ENCODE measurements at regions not wholly inside any gene's neighbourhood (a gene's known extent, or its start where the extent isn't known, plus 50 kb on each side); places are given as distances from the start of the nearest gene placed in this dataset.
A peak's percentile ranks its signal among the peaks of the same experiment; 100 is the strongest.
"Not testable (repeated sequence)": the region's sequence is repeated elsewhere in the genome, so short reads cannot be mapped to it uniquely, and the experiment has no call there.

- Histone ChIP-seq H3K4me1 (ENCODE audit: control insufficient read depth in 1 of 2, insufficient read depth in 2 of 2, low read length in 2 of 2) (no peaks in the 10 kb centered on the region), H3K4me3 (ENCODE audit: low read length in 2 of 2) (no peak overlapping the region), H3K36me3 (ENCODE audit: control insufficient read depth in 1 of 2, insufficient read depth in 2 of 2, low read length in 1 of 2) (no peaks in the 10 kb centered on the region), H3K27me3 (ENCODE audit: control insufficient read depth in 1 of 2, insufficient read depth in 2 of 2, low read length in 1 of 2) (no peaks in the 10 kb centered on the region), H3K27ac (ENCODE audit: low read depth in 1 of 2, low read length in 2 of 2) (no peak overlapping the region), H3K9me3 (ENCODE audit: control insufficient read depth, low read length) (no peaks in the 10 kb centered on the region)
- ATAC-seq (ENCODE audit: low FRiP score) (no peak), DNase-seq (no peak)
- 88 to 91% methylated on average over 2 of the region's 2 CpGs for WGBS, 2 donors
- intact Hi-C loops (cut with DNase I) = loop anchor here (2.0 to 10.0 kb wide), 4 partner anchors 457 to 839 kb away; partner anchors contain the start of gene GAS1 (in 2 of the 2)
Measured at GRCh38 chr9:86487838-86488233, 133.6 kb upstream of the TUT7 start.

GRCh38 chr9:86486891-86487837, 133.0 kb upstream of the TUT7 start:
- no peaks in the 10 kb centered on the region for H3K27me3 ChIP-seq (ENCODE audit: control insufficient read depth in 1 of 2, insufficient read depth in 2 of 2, low read length in 1 of 2)
- H3K4me3 ChIP-seq (ENCODE audit: low read length in 2 of 2) = no peak overlapping the region
- no peaks in the 10 kb centered on the region for H3K36me3 ChIP-seq (ENCODE audit: control insufficient read depth in 1 of 2, insufficient read depth in 2 of 2, low read length in 1 of 2)
- ATAC-seq (ENCODE audit: low FRiP score) (peak; percentile 79), DNase-seq (no peak)
- no peaks in the 10 kb centered on the region for H3K9me3 ChIP-seq (ENCODE audit: control insufficient read depth, low read length)
- H3K4me1 ChIP-seq (ENCODE audit: control insufficient read depth in 1 of 2, insufficient read depth in 2 of 2, low read length in 2 of 2) = no peaks in the 10 kb centered on the region
- intact Hi-C loops (cut with DNase I) = loop anchor here (2.0 to 10.0 kb wide), 4 partner anchors 458 to 840 kb away; partner anchors contain the start of gene GAS1 (in 2 of the 2)
- H3K27ac ChIP-seq (ENCODE audit: low read depth in 1 of 2, low read length in 2 of 2) = no peak overlapping the region
- WGBS, 2 donors = 0 to 1% methylated on average over 1 of the region's 1 CpG

- H3K4me3 ChIP-seq (ENCODE audit: low read length in 2 of 2) = no peak overlapping the region
- no peak for ATAC-seq (ENCODE audit: low FRiP score)
- no peaks in the 10 kb centered on the region for H3K36me3 ChIP-seq (ENCODE audit: control insufficient read depth in 1 of 2, insufficient read depth in 2 of 2, low read length in 1 of 2)
- WGBS, 2 donors = 85 to 87% methylated on average over 5 of the region's 5 CpGs
- intact Hi-C loops (cut with DNase I) = loop anchor here (5.0 to 10.0 kb wide), 2 partner anchors 459 to 462 kb away; partner anchors contain the start of gene GAS1 (in 2 of the 2)
- no peaks in the 10 kb centered on the region for H3K4me1 ChIP-seq (ENCODE audit: control insufficient read depth in 1 of 2, insufficient read depth in 2 of 2, low read length in 2 of 2)
- H3K27me3 ChIP-seq (ENCODE audit: control insufficient read depth in 1 of 2, insufficient read depth in 2 of 2, low read length in 1 of 2) = no peaks in the 10 kb centered on the region
- no peaks in the 10 kb centered on the region for H3K9me3 ChIP-seq (ENCODE audit: control insufficient read depth, low read length)
- no peak overlapping the region for H3K27ac ChIP-seq (ENCODE audit: low read depth in 1 of 2, low read length in 2 of 2)
- DNase-seq = no peak
Measured at GRCh38 chr9:86485359-86485758, 131.1 kb upstream of the TUT7 start.

- DNase-seq (no peak), ATAC-seq (ENCODE audit: low FRiP score) (no peak)
- intact Hi-C loops (cut with DNase I) = loop anchor here in 1 of 2 donors (10.0 kb wide), 1 partner anchor 461 kb away; the partner anchor contains the start of gene GAS1
- Histone ChIP-seq H3K9me3 (ENCODE audit: control insufficient read depth, low read length) (no peaks in the 10 kb centered on the region), H3K36me3 (ENCODE audit: control insufficient read depth in 1 of 2, insufficient read depth in 2 of 2, low read length in 1 of 2) (no peaks in the 10 kb centered on the region), H3K4me1 (ENCODE audit: control insufficient read depth in 1 of 2, insufficient read depth in 2 of 2, low read length in 2 of 2) (no peaks in the 10 kb centered on the region), H3K27ac (ENCODE audit: low read depth in 1 of 2, low read length in 2 of 2) (no peak overlapping the region), H3K27me3 (ENCODE audit: control insufficient read depth in 1 of 2, insufficient read depth in 2 of 2, low read length in 1 of 2) (no peaks in the 10 kb centered on the region), H3K4me3 (ENCODE audit: low read length in 2 of 2) (no peak overlapping the region)
Measured at GRCh38 chr9:86483496-86483895, 129.3 kb upstream of the TUT7 start.

- 87 to 88% methylated on average over 3 of the region's 3 CpGs for WGBS, 2 donors
- H3K4me1 ChIP-seq (ENCODE audit: control insufficient read depth in 1 of 2, insufficient read depth in 2 of 2, low read length in 2 of 2) = no peaks in the 10 kb centered on the region
- intact Hi-C loops (cut with DNase I) = loop anchor here in 1 of 2 donors (10.0 kb wide), 1 partner anchor 463 kb away; the partner anchor contains the start of gene GAS1
- no peak overlapping the region for H3K4me3 ChIP-seq (ENCODE audit: low read length in 2 of 2)
- DNase-seq (no peak), ATAC-seq (ENCODE audit: low FRiP score) (no peak)
- H3K36me3 ChIP-seq (ENCODE audit: control insufficient read depth in 1 of 2, insufficient read depth in 2 of 2, low read length in 1 of 2) = no peaks in the 10 kb centered on the region
- H3K27ac ChIP-seq (ENCODE audit: low read depth in 1 of 2, low read length in 2 of 2) = no peak overlapping the region
- no peaks in the 10 kb centered on the region for H3K9me3 ChIP-seq (ENCODE audit: control insufficient read depth, low read length)
- H3K27me3 ChIP-seq (ENCODE audit: control insufficient read depth in 1 of 2, insufficient read depth in 2 of 2, low read length in 1 of 2) = no peaks in the 10 kb centered on the region
Measured at GRCh38 chr9:86481466-86481865, 127.3 kb upstream of the TUT7 start.

- whole genome bisulfite sequencing, 2 donors = 97 to 100% methylated on average over 1 of the region's 1 CpG
- DNase-seq; H3K27me3 ChIP-seq (ENCODE audit: control insufficient read depth in 1 of 2, insufficient read depth in 2 of 2, low read length in 1 of 2); H3K4me3 ChIP-seq (ENCODE audit: low read length in 2 of 2); H3K9me3 ChIP-seq (ENCODE audit: control insufficient read depth, low read length); intact Hi-C loops (cut with DNase I); ATAC-seq (ENCODE audit: low FRiP score); H3K36me3 ChIP-seq (ENCODE audit: control insufficient read depth in 1 of 2, insufficient read depth in 2 of 2, low read length in 1 of 2); H3K4me1 ChIP-seq (ENCODE audit: control insufficient read depth in 1 of 2, insufficient read depth in 2 of 2, low read length in 2 of 2); H3K27ac ChIP-seq (ENCODE audit: low read depth in 1 of 2, low read length in 2 of 2): not testable (repeated sequence)
Measured at GRCh38 chr9:86475255-86475654, 121.0 kb upstream of the TUT7 start.

- Histone ChIP-seq H3K9me3 (ENCODE audit: control insufficient read depth, low read length) (no peaks in the 10 kb centered on the region), H3K27ac (ENCODE audit: low read depth in 1 of 2, low read length in 2 of 2) (no peak overlapping the region), H3K27me3 (ENCODE audit: control insufficient read depth in 1 of 2, insufficient read depth in 2 of 2, low read length in 1 of 2) (no peaks in the 10 kb centered on the region), H3K36me3 (ENCODE audit: control insufficient read depth in 1 of 2, insufficient read depth in 2 of 2, low read length in 1 of 2) (no peaks in the 10 kb centered on the region), H3K4me1 (ENCODE audit: control insufficient read depth in 1 of 2, insufficient read depth in 2 of 2, low read length in 2 of 2) (no peaks in the 10 kb centered on the region), H3K4me3 (ENCODE audit: low read length in 2 of 2) (no peak overlapping the region)
- WGBS, 2 donors = 21 to 29% methylated on average over 7 of the region's 7 CpGs
- intact Hi-C loops (cut with DNase I) = no loop called here
- DNase-seq (no peak), ATAC-seq (ENCODE audit: low FRiP score) (no peak)
Measured at GRCh38 chr9:86471171-86471815, 117.1 kb upstream of the TUT7 start.

- Histone ChIP-seq H3K9me3 (ENCODE audit: control insufficient read depth, low read length) (no peaks in the 10 kb centered on the region), H3K27ac (ENCODE audit: low read depth in 1 of 2, low read length in 2 of 2) (no peak overlapping the region), H3K27me3 (ENCODE audit: control insufficient read depth in 1 of 2, insufficient read depth in 2 of 2, low read length in 1 of 2) (no peaks in the 10 kb centered on the region), H3K36me3 (ENCODE audit: control insufficient read depth in 1 of 2, insufficient read depth in 2 of 2, low read length in 1 of 2) (no peaks in the 10 kb centered on the region), H3K4me1 (ENCODE audit: control insufficient read depth in 1 of 2, insufficient read depth in 2 of 2, low read length in 2 of 2) (no peaks in the 10 kb centered on the region), H3K4me3 (ENCODE audit: low read length in 2 of 2) (no peak overlapping the region)
- no peak for ATAC-seq (ENCODE audit: low FRiP score)
- intact Hi-C loops (cut with DNase I) = no loop called here
- DNase-seq = no peak
- WGBS, 2 donors = 2 to 7% methylated on average over 1 of the region's 1 CpG
Measured at GRCh38 chr9:86470326-86470725, 116.1 kb upstream of the TUT7 start.
